ENCODE measurements at regions not wholly inside any gene's neighbourhood (a gene's known extent, or its start where the extent isn't known, plus 50 kb on each side); places are given as distances from the start of the nearest gene placed in this dataset.

- 82% methylated on average over 4 of the region's 4 CpGs for WGBS (ENCODE audit: insufficient coverage, low coverage, low lambda C conversion rate, missing lambda C conversion rate)
- no peak for ATAC-seq
- H3K36me3 ChIP-seq, result no peaks in the 10 kb centered on the region
- no peaks in the 10 kb centered on the region for H3K9me3 ChIP-seq
- no peak for TF ChIP-seq CTCF (IDR thresholded peaks at IDR 0.05)
- TF ChIP-seq POLR2A (IDR thresholded peaks at IDR 0.05), result no peak
- intact Hi-C loops (cut with DNase I), result no loop called here
- no peak overlapping the region for H3K4me3 ChIP-seq
- no peak for DNase-seq
- H3K27me3 ChIP-seq, result no peaks in the 10 kb centered on the region
- no peaks in the 10 kb centered on the region for H3K4me1 ChIP-seq
- H3K27ac ChIP-seq, result no peak overlapping the region
Measured at GRCh38 chr11:92881940-92882450, 87.5 kb upstream of the MTNR1B start.

DNA sequence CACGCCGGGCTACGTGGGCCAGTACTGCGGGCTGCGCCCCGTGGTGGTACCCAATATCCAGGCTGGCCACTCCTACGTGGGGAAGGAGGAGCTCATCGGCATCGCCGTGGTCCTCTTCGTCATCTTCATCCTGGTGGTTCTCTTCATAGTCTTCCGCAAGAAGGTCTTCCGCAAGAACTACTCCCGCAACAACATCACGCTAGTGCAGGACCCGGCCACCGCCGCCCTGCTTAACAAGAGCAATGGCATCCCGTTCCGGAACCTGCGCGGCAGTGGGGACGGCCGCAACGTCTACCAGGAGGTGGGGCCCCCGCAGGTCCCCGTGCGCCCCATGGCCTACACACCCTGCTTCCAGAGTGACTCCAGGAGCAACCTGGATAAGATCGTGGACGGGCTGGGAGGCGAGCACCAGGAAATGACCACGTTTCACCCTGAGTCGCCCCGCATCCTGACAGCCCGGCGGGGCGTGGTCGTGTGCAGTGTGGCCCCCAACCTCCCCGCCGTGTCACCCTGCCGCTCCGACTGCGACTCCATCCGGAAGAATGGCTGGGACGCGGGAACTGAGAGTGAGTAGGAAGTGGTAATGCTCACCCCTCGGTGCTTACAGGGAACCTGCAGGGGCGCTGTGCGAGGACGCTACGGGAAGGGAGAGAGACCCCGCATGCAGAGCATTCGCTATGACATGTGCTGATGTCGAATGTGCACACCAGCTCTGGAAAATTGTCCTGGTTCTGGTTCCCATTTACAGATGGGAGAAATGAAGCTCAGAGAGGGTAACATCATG is 86.4 kb upstream of the MTNR1B start:
- 82% methylated on average over 26 of the region's 54 CpGs for WGBS (ENCODE audit: insufficient coverage, low coverage, low lambda C conversion rate, missing lambda C conversion rate)
- H3K36me3 ChIP-seq, result no peaks in the 10 kb centered on the region

DNA sequence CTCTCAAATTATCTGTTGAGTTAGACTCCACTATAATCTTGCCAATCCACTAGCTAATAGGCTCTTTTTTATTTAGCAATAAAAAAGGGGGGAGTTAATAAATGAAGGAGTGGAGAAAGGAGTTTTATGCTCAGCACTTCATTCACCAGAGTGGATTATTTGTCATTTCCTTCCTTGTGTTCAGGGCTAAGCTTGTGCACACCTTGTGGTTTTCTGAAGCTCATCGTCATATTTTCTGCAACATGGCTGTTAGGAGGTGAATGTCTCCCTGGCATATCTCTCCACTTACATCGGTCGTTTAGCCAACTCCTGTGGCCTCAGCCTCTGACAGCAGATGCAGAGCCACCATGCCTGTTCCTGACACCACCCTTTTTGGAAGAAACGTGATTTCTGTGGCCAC is 83.9 kb upstream of the MTNR1B start:
- ATAC-seq, result no peak
- intact Hi-C loops (cut with DNase I), result no loop called here

More for the DNA sequence above, 86.4 kb upstream of the MTNR1B start:
- intact Hi-C loops (cut with DNase I), result no loop called here
- TF ChIP-seq CTCF (IDR thresholded peaks at IDR 0.05) (no peak), POLR2A (IDR thresholded peaks at IDR 0.05) (no peak)
- Histone ChIP-seq H3K27me3 (no peaks in the 10 kb centered on the region), H3K27ac (no peak overlapping the region), H3K4me3 (no peak overlapping the region), H3K4me1 (no peaks in the 10 kb centered on the region), H3K9me3 (no peaks in the 10 kb centered on the region)
- no peak for DNase-seq
- ATAC-seq, result no peak

DNA sequence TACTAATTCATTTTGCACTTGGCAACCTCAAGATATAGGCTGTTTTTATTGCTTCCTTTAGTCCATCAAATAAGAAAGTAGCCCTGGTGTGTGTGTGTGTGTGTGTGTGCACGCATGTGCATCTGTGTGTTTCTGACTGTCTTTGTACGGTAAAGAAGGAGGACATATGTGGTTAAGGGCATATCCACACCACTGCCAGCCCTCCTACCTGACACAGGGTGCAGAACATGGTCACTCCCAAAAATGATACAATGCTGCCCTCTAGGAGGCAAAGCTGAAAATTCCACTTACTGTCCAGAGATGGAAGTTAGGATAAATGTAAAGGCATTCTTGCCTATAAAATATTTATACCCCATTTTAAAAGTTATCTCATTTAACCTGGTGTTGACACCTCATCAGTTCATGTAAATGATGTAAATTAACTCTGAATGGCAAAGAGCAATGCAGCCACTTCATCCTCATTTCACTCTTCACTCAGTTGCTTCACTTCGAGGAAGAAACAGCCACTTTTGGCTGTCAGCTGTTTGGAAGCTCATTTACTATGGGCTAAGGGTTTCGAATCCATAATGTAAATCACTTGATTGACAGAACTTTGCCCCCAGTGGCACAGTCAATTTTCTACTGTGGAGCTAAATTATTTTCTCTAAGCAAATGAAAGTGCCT is 83.1 kb upstream of the MTNR1B start:
- Histone ChIP-seq H3K4me1 (no peaks in the 10 kb centered on the region), H3K4me3 (no peak overlapping the region), H3K27me3 (no peaks in the 10 kb centered on the region), H3K36me3 (no peaks in the 10 kb centered on the region), H3K27ac (no peak overlapping the region), H3K9me3 (no peaks in the 10 kb centered on the region)
- TF ChIP-seq CTCF (IDR thresholded peaks at IDR 0.05), result peak; percentile 58 to 66 (median 62)
- no peak for TF ChIP-seq POLR2A (IDR thresholded peaks at IDR 0.05)
- WGBS (ENCODE audit: insufficient coverage, low coverage, low lambda C conversion rate, missing lambda C conversion rate), result 2% methylated on average over 4 of the region's 4 CpGs
- intact Hi-C loops (cut with DNase I), result no loop called here
- DNase-seq, result no peak
- peak; percentile 80 to 89 (median 85) for ATAC-seq

More for the DNA sequence above, 83.9 kb upstream of the MTNR1B start:
- Histone ChIP-seq H3K27ac (no peak overlapping the region), H3K9me3 (no peaks in the 10 kb centered on the region), H3K27me3 (no peaks in the 10 kb centered on the region), H3K4me3 (no peak overlapping the region), H3K4me1 (no peaks in the 10 kb centered on the region), H3K36me3 (no peaks in the 10 kb centered on the region)
- 40% methylated on average over 4 of the region's 4 CpGs for WGBS (ENCODE audit: insufficient coverage, low coverage, low lambda C conversion rate, missing lambda C conversion rate)
- TF ChIP-seq POLR2A (IDR thresholded peaks at IDR 0.05) (no peak), CTCF (IDR thresholded peaks at IDR 0.05) (no peak)
- DNase-seq, result no peak
